ENCODE measurements at regions not wholly inside any gene's neighbourhood (a gene's known extent, or its start where the extent isn't known, plus 50 kb on each side); places are given as distances from the start of the nearest gene placed in this dataset.

GRCh38 chr2:139917690-139918384 is 1137.6 kb upstream of the NXPH2 start:
- no peak for TF ChIP-seq CTCF (IDR thresholded peaks at IDR 0.05)
- no peak for TF ChIP-seq EP300 (IDR thresholded peaks at IDR 0.05)
- no peak for TF ChIP-seq POLR2A (IDR thresholded peaks at IDR 0.05; ENCODE audit: low read depth)

Data from esophagus muscularis mucosa (tissue), 4 donors.